Effector CD4-positive, alpha-beta T cell (primary cell): ENCODE measurements at regions not wholly inside any gene's neighbourhood (a gene's known extent, or its start where the extent isn't known, plus 50 kb on each side); places are given as distances from the start of the nearest gene placed in this dataset.
"Not testable (repeated sequence)": the region's sequence is repeated elsewhere in the genome, so short reads cannot be mapped to it uniquely, and the experiment has no call there.

Source experiments
- DNase-seq: peaks from one replicate; pipeline ENCODE4 v3.0.0-alpha.2; 2020

DNA sequence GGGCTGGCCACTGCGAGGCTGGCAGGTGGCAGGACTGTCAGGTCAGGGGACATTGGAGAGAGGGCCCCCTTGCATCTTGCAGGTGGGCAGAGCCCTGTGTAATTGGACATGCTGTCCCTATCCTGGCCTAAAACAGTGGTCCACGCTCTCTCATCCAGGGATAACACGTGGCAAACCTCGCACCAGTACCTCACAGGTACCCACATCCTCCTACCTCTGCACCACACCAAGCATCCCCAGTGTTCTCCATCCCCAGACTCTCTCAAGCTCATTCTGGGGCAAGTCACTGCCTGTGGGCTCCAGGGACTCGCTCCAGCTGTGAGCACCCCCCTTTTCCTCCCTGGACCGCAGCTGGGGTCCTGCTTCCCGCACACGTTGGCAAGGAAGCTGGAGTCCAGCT lies 212.3 kb upstream of the LRRC61 start:
- not testable (repeated sequence) for DNase-seq

DNA sequence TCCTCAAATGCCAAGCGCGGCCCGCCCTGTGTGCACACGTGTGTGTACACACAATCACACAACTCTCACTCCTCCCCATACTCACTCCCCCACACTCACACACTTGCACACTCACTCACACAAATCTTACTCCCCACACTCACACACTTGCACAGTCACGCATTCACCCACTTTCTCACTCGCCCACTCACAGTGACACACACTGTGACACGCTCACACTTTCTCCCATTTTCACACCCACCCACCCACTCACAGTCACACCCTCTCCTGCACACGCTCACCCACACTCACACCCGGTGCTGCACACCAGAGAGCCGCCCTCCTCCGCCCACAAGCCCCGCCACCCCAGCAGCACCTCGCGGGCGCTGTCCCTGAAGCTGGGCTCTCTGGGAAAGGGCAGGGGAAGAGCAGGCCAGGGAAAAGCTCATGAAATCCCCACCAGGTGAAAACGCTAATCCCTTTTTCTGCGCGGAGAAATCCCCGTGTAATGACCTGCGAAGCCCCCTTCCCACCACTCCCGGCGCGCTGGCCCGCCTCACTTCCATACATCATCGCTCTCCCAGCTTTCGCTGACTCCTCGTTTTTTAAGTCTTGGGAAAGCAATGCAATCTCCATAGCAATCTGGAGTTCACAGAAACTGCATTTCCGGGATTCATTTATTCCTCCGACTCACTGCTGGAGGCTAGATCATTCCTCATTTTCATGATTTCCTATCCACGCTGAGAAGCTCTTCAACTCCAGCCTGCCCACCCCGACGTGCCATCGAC lies 211.6 kb upstream of the LRRC61 start:
- not testable (repeated sequence) for DNase-seq

DNA sequence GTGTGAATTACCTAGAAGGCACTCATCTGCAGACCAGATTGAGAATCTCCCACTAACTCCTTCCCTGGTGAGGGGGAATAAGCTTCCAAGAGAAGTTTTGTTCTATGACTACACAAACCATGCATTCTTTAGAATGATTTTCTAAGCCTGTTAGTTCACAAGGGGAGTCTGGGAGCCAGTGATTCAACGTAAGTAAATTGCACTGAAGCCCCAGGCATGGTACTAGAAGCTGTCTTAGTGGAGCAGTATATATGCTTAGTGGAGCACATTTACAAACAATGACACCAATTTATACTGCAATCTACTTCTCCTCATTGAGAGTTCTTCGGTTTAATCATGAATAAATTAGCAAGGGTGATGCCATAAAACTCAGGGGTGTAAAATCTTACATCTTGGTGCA lies 209.9 kb upstream of the LRRC61 start:
- DNase-seq, result not testable (repeated sequence)

DNA sequence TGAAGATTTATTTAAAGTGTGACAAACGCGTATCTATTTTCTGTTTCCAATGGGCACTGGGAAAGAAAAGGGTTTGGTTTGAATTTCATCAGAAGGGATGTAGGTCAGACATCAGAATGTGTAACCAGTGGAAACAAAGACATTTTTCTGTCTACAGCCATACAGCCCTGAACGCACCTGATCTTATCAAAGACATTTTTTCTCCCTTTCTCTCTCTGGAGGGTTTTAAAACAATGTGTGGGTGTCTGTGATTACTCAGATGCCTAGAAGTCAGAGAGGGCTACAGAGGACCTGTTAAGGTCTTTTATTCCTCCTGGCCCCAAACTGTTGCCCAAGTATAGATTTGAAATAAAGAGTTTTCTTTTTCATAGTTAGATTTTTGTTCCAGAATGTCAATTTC lies 208.6 kb upstream of the LRRC61 start:
- not testable (repeated sequence) for DNase-seq

DNA sequence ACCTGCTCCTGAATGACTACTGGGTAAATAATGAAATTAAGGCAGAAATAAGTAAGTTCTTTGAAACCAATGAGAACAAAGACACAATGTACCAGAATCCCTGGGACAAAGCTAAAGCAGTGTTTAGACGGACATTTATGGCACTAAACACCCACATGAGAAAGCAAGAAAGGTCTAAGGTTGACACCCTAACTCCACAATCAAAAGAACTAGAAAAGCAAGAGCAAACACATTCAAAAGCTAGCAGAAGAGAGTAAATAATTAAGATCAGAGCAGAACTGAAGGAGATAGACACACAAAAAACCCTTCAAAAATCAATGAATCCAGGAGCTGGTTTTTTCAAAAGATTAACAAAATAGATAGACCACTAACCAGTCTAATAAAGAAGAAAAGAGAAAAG lies 203.2 kb upstream of the LRRC61 start:
- DNase-seq, result not testable (repeated sequence)

DNA sequence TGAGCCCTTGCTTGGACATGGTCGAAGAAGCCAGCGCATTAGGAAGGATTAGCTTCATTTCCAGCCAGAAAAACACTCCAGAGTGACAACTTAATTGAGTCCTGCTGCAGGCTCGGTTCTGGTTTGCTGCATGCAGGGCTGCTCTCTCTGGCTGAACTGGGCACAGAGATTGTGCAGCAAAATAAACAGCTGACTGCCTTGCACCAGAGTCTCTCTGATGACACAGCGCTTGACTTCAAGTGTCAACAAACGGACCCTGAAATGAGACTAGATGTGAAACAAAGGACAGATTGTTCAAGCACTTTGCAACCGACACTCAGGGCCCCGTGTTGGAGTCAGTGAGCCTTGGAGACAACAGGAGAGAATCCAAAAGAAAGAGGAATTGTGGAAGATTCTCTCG lies 197.3 kb upstream of the LRRC61 start:
- DNase-seq, result not testable (repeated sequence)

DNA sequence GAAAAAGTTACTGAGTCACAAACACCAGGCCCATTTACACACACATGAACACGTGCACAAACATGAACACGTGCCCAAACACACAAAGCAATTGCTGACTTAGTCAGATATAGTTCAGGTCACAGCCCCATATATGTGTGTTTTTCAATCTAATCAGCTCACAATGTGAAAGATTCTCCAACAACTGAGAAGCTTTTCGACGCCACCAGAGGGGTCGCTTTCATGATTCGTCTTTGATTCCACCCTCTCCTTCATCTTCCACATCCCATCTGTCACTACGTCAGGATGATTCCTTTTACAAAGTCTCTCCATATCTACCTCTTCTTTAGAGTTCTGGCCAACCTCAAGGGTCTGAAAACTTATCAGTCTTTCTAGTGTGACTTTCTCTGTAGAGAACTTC lies 188.7 kb upstream of the LRRC61 start:
- DNase-seq, result not testable (repeated sequence)

DNA sequence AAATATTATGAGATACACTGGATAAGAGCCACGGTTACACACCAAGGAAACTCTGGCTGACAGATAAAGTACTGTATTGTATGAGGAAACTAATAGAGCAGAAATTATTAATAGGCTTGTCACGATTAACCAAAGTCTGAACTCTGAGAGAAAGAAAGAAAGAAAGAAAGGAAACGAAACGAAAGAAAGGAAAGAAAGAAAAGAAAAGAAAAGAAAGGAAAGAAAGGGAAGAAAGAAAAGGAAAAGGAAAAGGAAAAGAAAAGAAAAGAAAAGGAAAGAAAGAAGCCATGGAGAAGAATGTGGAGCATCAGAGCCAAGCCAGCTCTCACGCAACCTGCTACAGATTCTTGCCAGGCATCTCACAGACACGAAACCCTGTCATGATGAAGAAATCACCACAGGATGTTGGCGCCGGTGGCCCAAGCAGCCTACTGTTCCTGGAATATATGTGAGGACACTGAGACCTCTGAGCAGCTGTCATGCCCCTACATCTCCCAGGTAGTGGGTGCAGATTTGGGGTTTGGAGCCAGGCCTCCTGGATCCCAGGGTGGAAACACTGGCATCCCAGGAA lies 187.4 kb upstream of the LRRC61 start:
- DNase-seq, result not testable (repeated sequence)

DNA sequence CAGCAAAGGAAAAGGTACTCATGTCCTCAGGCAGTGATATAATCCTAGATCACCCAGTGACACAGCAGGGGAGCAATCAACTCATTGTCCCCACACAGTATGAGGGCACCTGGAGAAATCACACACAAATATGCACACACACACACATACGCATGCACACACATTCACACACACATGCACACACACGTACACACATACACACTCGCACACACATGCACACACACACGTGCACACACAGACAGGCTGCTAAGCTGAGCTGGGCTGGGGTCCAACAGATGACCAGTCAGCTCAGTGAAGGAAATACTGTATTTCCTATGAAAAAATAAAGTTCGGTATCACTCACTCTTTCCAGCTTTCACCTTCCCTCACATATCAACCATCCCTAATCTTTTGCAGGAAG lies 183.3 kb upstream of the LRRC61 start:
- DNase-seq, result not testable (repeated sequence)

DNA sequence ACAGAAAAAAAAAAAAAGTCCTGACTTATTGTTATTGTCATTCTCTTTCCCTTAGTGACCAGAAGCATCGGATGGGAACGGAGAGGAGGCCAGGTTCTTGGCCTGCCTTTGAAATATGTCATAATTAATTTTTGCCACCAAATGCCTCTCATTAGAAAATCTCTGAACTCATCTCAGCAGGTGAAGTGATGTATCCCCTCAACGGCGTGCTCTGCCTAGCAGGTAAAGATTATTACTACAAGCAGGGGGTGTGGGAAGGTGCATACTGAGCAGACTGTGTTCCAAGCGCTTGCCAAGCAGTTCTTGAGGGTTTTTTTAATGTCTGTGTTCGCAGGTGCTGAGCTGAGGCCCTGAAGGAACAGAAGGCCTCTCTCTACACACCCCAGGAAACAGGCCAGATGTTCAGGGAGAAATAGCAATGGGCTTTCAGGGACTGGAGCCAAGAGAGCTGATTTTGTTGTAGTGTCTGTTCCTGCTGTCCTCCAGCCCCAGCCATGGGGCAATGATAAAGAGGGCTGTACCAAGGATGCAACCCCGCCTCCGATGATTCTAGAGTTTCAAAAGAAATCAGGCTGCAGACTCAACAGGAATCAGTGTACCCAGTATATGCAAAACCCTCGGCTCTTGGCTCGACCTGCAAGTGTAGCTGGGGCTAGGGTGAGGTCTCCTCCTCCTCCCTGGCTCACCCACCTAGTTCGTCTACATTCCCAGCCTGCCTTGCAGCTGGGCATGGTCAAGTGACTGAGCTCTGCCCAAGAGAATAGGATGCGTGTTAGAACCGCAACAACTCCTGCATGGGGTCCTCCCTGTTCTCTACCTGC lies 181.4 kb upstream of the LRRC61 start:
- not testable (repeated sequence) for DNase-seq

DNA sequence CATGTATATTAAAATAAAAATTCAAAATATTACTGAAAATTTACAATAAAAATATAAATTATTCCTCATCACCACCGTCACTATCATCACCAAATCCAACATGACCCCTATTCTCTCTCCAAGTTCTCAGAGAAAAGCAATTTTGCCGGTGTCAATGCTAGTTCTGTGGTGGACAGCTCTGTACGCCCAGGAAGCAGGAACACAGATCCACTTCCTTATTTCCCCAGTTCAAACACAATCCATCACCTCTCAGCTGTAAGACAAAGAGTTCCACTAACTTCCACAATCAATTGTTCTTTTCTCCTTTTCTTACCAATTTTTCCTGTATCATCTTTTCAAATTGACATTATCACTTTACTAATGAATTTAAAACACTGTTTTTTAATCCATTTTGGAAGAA lies 177.0 kb upstream of the LRRC61 start:
- DNase-seq, result not testable (repeated sequence)

DNA sequence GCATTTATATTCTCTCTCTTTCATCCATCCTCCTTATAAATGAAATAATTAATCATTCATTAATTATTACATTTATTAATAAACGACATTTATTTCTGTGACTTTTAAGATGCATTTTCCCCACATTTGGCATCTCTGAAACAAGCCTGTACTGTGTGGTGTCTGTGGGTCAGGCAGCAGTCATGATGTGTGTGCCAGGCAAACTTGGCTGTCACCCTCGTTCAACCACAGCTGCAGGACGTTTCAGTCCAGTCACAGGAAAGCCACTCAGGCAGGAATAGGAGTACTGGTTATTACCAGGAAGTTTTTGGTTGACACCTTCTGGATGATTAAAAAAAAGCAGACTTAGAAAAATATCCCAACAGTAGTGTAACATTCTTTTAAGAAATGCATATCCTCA lies 175.6 kb upstream of the LRRC61 start:
- DNase-seq, result not testable (repeated sequence)

DNA sequence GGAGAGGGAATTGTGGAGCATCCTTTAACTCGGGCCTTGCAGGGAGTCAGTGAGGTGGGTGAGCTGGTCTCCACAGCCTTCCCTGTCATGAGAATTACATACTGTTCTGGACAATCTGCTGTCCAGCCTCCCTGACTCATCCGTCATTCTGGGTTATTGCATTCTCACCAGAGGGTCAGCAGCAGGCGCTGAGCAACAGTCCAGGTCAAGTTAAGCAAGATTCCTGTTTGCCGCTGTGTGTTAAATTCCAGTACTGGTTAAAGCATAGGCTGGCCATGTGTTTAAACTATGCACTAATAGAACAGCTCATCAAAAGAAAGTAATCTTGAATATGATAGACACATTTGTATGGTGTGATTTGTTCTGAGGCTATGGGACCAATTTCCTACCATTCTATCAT lies 167.1 kb upstream of the LRRC61 start:
- DNase-seq, result not testable (repeated sequence)

DNA sequence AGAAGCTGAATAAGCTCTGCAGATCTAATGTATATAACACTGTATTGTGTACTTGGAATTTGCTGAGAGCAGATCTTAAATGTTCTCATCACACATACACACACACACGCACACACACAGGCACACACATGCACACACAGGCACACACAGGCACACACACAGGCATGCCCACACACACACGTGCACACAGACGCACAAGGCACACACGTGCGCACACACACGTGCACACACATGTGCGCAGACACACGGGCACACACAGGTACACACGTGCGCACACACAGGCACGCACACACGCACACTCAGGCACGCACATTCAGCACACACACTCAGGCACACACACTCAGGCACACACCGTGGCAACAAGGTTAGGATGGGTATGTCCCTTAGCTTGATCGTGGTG lies 164.5 kb upstream of the LRRC61 start:
- DNase-seq, result not testable (repeated sequence)

DNA sequence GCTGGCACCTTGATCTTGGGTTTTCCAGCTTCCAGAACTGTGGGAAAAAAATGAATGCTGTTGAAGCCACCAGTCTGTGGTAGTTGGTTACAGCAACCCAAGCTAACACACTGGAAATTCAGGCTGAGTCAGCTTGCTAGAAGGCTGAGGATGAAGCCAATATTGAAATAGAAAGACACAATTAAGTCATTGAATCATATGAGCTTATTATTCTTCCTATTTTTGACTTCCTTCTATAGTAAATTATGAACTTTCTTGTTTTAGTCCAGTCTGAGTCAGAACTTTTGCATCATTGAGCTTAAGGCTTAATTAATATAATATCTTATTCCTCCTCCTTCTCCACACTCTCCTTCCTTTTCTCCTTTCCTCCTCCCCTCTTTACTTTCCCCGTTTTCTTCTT lies 153.6 kb upstream of the LRRC61 start:
- not testable (repeated sequence) for DNase-seq

DNA sequence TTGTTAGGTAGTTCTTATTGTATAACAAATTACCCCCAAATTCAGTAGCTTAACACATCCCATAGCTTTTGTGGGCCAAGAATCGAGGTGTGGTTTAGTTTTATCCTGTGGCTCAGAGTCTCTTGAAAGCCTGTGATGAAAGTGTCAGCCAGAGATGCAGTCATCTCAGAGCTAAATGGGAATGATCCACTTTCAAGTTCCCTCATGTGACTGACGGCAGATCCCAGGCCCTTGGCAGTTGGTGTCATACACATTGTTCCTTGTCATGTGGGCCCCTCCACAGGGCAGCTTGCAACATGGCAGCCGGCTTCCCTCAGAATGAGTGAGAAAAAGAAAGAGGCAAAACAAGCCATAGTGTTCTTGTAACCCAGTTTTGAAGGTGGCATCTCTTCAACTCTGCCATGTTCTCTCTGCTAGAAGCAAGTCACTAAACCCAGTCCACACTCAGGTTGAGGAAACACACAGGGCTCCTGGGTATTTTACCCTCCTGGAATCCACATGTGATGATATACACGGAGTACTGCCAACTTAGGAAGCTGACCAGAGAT lies 153.1 kb upstream of the LRRC61 start:
- not testable (repeated sequence) for DNase-seq

DNA sequence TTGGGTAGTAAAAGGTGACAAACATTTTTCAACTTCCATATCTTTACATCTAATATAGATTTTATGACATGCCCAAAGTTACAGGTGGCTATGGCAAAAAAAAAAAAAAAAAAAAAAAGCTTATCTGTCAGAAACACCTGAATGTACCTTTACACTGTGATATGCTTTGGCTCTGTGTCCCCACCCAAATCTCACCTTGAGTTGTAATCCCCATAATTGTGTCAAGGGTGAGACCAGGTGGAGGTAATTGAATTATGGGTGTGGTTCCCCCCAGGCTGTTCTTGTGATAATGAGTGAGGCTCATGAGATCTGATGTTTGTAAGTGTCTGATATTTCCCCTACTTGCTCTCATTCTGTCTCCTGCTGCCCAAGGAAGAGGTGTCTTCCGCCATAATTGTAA lies 139.6 kb upstream of the LRRC61 start:
- not testable (repeated sequence) for DNase-seq

DNA sequence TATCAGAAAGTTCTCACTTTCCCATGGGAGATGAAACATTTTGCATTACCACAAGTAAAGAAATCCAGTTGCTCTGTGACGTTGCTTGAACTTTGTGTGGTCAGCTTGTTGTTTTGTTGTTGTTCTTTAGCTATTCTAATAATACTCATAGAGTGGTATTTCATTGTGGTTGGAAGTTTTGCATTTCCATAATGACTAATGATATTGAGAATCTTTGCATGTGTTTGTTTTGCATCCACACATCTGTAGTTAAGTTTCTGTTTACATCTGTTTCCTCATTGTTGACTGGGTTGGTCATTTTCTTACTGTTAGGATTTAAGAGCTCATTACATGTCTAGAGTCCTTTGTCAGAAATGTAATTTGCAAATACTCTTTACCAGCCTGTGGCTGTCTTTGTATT lies 133.2 kb upstream of the LRRC61 start:
- DNase-seq, result not testable (repeated sequence)

DNA sequence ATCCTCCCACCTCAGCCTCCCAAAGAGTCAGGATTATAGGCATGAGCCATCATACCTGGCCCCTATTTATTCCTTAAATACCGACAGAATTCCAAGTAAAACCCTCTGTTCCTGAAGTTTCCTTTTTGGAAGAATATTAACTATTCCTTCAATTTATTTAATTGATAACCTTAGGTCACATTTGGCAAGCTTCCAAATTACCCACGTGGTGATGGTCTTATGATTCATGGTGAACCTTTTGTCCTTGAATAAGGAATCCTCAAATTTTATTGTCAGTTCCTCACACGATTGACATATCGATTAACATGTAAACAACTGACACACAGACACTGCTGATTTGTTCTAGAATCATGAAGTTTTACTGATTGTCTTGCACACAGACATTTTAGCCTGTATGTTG lies 130.6 kb upstream of the LRRC61 start:
- DNase-seq, result not testable (repeated sequence)

DNA sequence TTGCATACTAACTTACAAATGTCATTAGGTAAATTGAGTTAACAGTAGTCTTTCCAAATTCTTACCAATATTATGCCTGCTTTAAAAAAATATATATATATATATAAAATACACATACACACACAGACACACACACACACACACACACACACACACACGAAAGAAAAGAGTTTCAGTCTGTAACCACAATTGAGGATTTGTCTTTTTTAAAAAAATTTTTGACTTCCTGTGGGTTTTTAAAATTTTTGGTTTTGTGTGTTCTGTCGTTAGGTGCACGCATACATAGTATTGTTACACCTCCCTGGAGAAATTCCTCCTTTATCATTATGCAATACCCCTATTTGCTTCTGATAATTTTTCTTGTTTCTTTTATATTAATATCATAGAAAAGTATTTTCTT lies 129.3 kb upstream of the LRRC61 start:
- not testable (repeated sequence) for DNase-seq
